Liver (tissue), 7 donors: ENCODE measurements at regions not wholly inside any gene's neighbourhood (a gene's known extent, or its start where the extent isn't known, plus 50 kb on each side); places are given as distances from the start of the nearest gene placed in this dataset.

Experiments
- DNase-seq: peaks from one replicate; pipeline ENCODE4 v3.0.0-alpha.2; 2017; ENCODE audit warnings: low spot score
- H3K27ac ChIP-seq, 2 donors: one replicate each; pipeline ENCODE4 v1.7.0; 2013; ENCODE audit warnings: inconsistent platforms in 2 of 2, low read length in 2 of 2, control low read depth in 1 of 2, low read depth in 1 of 2, mild to moderate bottlenecking in 1 of 2
- H3K27me3 ChIP-seq, 4 donors: one replicate each; pipeline versions ENCODE4 v1.6.1 to v1.7.0; 2013; ENCODE audit warnings: low read length in 3 of 4, inconsistent platforms in 1 of 4, mild to moderate bottlenecking in 1 of 4, moderate library complexity in 1 of 4; ENCODE audit not compliant: control insufficient read depth in 4 of 4, insufficient read depth in 4 of 4
- H3K36me3 ChIP-seq, 4 donors: one replicate each; pipeline versions ENCODE4 v1.6.1 to v1.7.0; 2013; ENCODE audit warnings: low read length in 3 of 4, mild to moderate bottlenecking in 3 of 4, low read depth in 1 of 4, moderate library complexity in 1 of 4; ENCODE audit not compliant: control insufficient read depth in 4 of 4, insufficient read depth in 3 of 4
- H3K4me1 ChIP-seq, 4 donors: one replicate each; pipeline versions ENCODE4 v1.6.1 to v1.7.0; 2013; ENCODE audit warnings: low read length in 3 of 4, mild to moderate bottlenecking in 3 of 4, moderate library complexity in 1 of 4; ENCODE audit not compliant: control insufficient read depth in 4 of 4, insufficient read depth in 4 of 4
- H3K4me3 ChIP-seq, 3 donors: one replicate each; pipeline versions ENCODE4 v1.6.1 to v1.7.0; 2013; ENCODE audit warnings: low read length in 3 of 3, control low read depth in 1 of 3, low read depth in 1 of 3, mild to moderate bottlenecking in 1 of 3
- H3K9ac ChIP-seq, 2 donors: one replicate each; pipeline ENCODE4 v1.7.0; 2013; ENCODE audit warnings: low read length in 2 of 2, mild to moderate bottlenecking in 2 of 2, moderate library complexity in 2 of 2, control low read depth in 1 of 2, low read depth in 1 of 2
- H3K9me3 ChIP-seq, 4 donors: one replicate each; pipeline versions ENCODE4 v1.6.1 to v1.7.0; 2013; ENCODE audit warnings: low read length in 3 of 4; ENCODE audit not compliant: control insufficient read depth in 4 of 4
- EGR1 ChIP-seq, 2 donors: IDR thresholded peaks; 2 replicates each; pipeline ENCODE4 v1.6.1; 2016 to 2018; ENCODE audit warnings: antibody characterized with exemption in 2 of 2, low read depth in 2 of 2
- GABPA ChIP-seq, 2 donors: IDR thresholded peaks in 1 of 2; conservative IDR thresholded peaks in 1 of 2; 2 replicates each; pipeline ENCODE4 v1.6.1; 2016; ENCODE audit warnings: antibody characterized with exemption in 2 of 2, mild to moderate bottlenecking in 1 of 2, moderate library complexity in 1 of 2
- HNF4G ChIP-seq: IDR thresholded peaks from 2 replicates; pipeline ENCODE4 v1.6.1; 2016; ENCODE audit warnings: antibody characterized with exemption
- NR2F2 ChIP-seq: IDR thresholded peaks from 2 replicates; pipeline ENCODE4 v1.6.1; 2016; ENCODE audit warnings: antibody characterized with exemption
- RAD21 ChIP-seq, 2 donors: IDR thresholded peaks; 2 replicates each; pipeline ENCODE4 v1.6.1; 2016; ENCODE audit warnings: antibody characterized with exemption in 2 of 2, mild to moderate bottlenecking in 2 of 2
- RXRA ChIP-seq, 2 donors: IDR thresholded peaks; 2 replicates each; pipeline ENCODE4 v1.6.1; 2017 to 2018; ENCODE audit warnings: antibody characterized with exemption in 2 of 2, mild to moderate bottlenecking in 1 of 2
- SP1 ChIP-seq: IDR thresholded peaks from 2 replicates; pipeline ENCODE4 v1.6.1; 2018; ENCODE audit warnings: antibody characterized with exemption, mild to moderate bottlenecking
- TAF1 ChIP-seq: conservative IDR thresholded peaks from 2 replicates; pipeline ENCODE4 v1.6.1; 2016; ENCODE audit warnings: antibody characterized with exemption, mild to moderate bottlenecking
- YY1 ChIP-seq: IDR thresholded peaks from 2 replicates; pipeline ENCODE4 v1.6.1; 2016; ENCODE audit warnings: antibody characterized with exemption, mild to moderate bottlenecking
- WGBS: extraction: QIAGEN DNeasy Blood & Tissue Kit; methylation state at CpG from one replicate; pipeline ENCODE4 v1.1.7; 2013; 5-methylcytosine and 5-hydroxymethylcytosine counted together
- TF ChIP-seq, protein P1 (sequence below): IDR thresholded peaks from 2 replicates; pipeline ENCODE4 v1.6.1; 2016; ENCODE audit warnings: antibody characterized with exemption
- TF ChIP-seq, protein P2 (sequence below): IDR thresholded peaks from 2 replicates; pipeline ENCODE4 v1.6.1; 2016; ENCODE audit warnings: antibody characterized with exemption
- TF ChIP-seq, protein P3 (sequence below): IDR thresholded peaks from 2 replicates; pipeline ENCODE4 v1.6.1; 2016; ENCODE audit warnings: antibody characterized with exemption
- TF ChIP-seq, protein P4 (sequence below): IDR thresholded peaks from 2 replicates; pipeline ENCODE4 v1.6.1; 2016; ENCODE audit warnings: antibody characterized with exemption, mild to moderate bottlenecking
- donor health status: healthy.
- donor health status: healthy.
- donor health status: healthy.
- donor health status: healthy.

DNA sequence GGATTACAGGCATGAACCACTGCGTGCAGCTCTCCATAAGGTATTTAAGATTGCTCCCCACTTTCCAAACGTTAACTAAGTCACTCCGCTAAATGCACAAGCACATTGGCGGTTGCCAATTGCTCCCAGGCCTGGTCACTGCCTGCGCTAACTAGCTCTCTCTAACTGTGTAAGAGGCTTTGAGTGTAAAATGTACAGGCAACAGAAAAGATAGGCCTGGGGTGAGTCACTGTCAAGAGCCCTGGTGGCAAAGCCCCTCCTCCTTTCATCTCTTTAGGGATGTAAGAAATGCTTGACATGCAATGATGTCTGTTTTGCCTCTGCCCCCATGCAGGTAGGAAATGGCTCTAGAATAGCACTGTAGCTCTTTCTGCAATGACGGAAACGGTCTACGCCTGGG lies 329.7 kb upstream of the GATB start (continued):
- TF ChIP-seq, protein P1, sequence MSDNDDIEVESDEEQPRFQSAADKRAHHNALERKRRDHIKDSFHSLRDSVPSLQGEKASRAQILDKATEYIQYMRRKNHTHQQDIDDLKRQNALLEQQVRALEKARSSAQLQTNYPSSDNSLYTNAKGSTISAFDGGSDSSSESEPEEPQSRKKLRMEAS = no peak
- TF ChIP-seq, protein P2, sequence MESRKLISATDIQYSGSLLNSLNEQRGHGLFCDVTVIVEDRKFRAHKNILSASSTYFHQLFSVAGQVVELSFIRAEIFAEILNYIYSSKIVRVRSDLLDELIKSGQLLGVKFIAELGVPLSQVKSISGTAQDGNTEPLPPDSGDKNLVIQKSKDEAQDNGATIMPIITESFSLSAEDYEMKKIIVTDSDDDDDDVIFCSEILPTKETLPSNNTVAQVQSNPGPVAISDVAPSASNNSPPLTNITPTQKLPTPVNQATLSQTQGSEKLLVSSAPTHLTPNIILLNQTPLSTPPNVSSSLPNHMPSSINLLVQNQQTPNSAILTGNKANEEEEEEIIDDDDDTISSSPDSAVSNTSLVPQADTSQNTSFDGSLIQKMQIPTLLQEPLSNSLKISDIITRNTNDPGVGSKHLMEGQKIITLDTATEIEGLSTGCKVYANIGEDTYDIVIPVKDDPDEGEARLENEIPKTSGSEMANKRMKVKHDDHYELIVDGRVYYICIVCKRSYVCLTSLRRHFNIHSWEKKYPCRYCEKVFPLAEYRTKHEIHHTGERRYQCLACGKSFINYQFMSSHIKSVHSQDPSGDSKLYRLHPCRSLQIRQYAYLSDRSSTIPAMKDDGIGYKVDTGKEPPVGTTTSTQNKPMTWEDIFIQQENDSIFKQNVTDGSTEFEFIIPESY = no peak
- no peak for TF ChIP-seq TAF1
- TF ChIP-seq, protein P3, sequence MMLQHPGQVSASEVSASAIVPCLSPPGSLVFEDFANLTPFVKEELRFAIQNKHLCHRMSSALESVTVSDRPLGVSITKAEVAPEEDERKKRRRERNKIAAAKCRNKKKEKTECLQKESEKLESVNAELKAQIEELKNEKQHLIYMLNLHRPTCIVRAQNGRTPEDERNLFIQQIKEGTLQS = no peak

DNA sequence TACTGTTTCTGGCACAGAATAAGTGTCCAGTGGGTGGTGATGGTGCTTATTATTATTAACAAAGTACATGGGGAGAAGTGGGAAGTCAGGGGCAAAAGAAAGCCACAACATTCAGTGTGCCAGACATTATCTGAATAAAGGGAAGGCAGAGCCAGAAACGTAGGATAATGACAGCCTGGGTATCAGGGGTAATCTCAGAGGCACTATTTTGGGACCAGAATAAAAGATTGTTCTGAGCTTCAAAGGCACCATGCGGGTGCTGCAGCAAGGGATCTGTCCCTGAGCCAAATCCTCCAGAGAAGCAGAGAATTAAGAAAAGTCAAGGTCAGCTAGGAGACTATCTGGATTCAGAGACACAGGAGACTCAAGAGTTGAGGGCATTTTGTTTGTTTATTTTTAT lies 328.8 kb upstream of the GATB start:
- TF ChIP-seq YY1 (no peak), RXRA (IDR thresholded peaks at IDR 0.05) (no peak), SP1 (no peak), RAD21 (IDR thresholded peaks at IDR 0.05) (no peak), TAF1 (no peak), NR2F2 (no peak), GABPA (IDR thresholded peaks at IDR 0.05 in 1 of 2, conservative IDR thresholded peaks at IDR 0.05 in 1 of 2) (no peak), HNF4G (no peak), EGR1 (IDR thresholded peaks at IDR 0.05; ENCODE audit: low read depth in 2 of 2) (no peak)
- TF ChIP-seq, protein P2 = no peak
- TF ChIP-seq, protein P1 = no peak
- TF ChIP-seq, protein P4, sequence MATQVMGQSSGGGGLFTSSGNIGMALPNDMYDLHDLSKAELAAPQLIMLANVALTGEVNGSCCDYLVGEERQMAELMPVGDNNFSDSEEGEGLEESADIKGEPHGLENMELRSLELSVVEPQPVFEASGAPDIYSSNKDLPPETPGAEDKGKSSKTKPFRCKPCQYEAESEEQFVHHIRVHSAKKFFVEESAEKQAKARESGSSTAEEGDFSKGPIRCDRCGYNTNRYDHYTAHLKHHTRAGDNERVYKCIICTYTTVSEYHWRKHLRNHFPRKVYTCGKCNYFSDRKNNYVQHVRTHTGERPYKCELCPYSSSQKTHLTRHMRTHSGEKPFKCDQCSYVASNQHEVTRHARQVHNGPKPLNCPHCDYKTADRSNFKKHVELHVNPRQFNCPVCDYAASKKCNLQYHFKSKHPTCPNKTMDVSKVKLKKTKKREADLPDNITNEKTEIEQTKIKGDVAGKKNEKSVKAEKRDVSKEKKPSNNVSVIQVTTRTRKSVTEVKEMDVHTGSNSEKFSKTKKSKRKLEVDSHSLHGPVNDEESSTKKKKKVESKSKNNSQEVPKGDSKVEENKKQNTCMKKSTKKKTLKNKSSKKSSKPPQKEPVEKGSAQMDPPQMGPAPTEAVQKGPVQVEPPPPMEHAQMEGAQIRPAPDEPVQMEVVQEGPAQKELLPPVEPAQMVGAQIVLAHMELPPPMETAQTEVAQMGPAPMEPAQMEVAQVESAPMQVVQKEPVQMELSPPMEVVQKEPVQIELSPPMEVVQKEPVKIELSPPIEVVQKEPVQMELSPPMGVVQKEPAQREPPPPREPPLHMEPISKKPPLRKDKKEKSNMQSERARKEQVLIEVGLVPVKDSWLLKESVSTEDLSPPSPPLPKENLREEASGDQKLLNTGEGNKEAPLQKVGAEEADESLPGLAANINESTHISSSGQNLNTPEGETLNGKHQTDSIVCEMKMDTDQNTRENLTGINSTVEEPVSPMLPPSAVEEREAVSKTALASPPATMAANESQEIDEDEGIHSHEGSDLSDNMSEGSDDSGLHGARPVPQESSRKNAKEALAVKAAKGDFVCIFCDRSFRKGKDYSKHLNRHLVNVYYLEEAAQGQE = no peak
- 76% methylated on average over 2 of the region's 2 CpGs for WGBS
- H3K27ac ChIP-seq = no peak overlapping the region
- H3K4me1 ChIP-seq = peaks cover 0 to 1% (median 0%) of the 10 kb centered on the region in 4 donors
- no peaks in the 10 kb centered on the region for H3K27me3 ChIP-seq
- H3K36me3 ChIP-seq = no peaks in the 10 kb centered on the region
- H3K9me3 ChIP-seq = peaks cover 0 to 3% (median under 1%) of the 10 kb centered on the region in 4 donors
- H3K4me3 ChIP-seq = no peak overlapping the region
- no peak for DNase-seq
- no peak overlapping the region for H3K9ac ChIP-seq
